GM21381 (cell line): ENCODE measurements at regions not wholly inside any gene's neighbourhood (a gene's known extent, or its start where the extent isn't known, plus 50 kb on each side); places are given as distances from the start of the nearest gene placed in this dataset.
"Not testable (repeated sequence)": the region's sequence is repeated elsewhere in the genome, so short reads cannot be mapped to it uniquely, and the experiment has no call there.

Source experiments
- ATAC-seq: cut with Tn5 transposase; IDR thresholded peaks from one replicate; pipeline ENCODE4 v1.9.1; 2021; ENCODE audit warnings: mild to moderate bottlenecking, moderate library complexity; ENCODE audit not compliant: unreplicated experiment

DNA sequence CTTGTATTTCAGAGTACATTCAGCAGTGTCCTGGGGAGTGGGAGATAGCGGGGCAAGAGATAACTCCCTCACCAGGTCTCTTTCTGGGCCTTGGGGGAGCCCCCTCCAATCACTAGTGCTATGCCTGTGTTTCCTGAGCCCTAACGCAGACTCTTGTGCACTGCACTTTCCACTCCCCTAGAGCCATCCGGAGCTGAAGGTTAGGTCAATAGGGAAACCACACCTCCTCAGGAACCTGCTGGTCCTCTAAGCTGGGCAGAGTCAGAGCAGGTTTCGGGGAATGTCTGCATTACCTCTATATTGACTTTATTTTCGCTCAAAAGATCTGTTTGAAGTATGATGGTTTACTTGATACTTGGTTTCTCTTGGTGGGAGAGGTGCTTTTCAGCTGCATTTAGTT lies 617.0 kb upstream of the ROBO1 start:
- ATAC-seq: no peak

DNA sequence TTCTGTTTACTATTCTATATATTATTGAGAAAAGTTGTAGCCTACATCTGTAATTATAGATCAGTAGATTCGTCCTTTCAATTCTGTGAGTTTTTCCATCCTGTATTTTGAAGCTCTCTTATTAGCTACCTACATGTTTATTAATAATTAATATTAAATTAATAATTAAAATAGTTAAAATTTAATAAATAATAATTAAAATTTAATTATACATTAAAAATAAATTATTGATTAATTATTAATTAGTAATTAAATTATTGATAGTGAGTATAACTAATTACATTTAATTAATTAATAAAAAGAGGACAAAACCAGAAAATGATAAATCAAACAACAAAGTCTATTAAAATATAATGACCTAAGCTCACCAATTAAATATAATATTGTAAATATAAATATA lies 606.6 kb upstream of the ROBO1 start:
- no peak for ATAC-seq

DNA sequence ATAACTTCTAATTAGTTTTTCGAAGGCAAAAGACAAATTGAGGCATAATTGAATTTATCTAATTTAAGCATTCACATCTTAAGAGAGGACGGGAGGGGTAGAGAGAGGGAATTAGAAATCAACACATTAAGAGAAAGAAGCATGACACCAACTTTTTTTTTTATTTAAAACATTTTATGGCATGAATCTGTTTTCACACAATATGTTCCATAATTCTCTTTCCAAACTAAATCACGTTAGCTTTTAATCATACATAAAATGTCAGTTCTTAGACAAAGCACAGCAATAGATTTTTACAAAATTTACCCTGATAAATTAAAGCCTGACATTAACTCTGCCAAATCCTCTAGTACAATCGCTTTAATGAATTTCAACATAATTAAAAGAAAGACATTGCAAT lies 600.8 kb upstream of the ROBO1 start:
- no peak for ATAC-seq

DNA sequence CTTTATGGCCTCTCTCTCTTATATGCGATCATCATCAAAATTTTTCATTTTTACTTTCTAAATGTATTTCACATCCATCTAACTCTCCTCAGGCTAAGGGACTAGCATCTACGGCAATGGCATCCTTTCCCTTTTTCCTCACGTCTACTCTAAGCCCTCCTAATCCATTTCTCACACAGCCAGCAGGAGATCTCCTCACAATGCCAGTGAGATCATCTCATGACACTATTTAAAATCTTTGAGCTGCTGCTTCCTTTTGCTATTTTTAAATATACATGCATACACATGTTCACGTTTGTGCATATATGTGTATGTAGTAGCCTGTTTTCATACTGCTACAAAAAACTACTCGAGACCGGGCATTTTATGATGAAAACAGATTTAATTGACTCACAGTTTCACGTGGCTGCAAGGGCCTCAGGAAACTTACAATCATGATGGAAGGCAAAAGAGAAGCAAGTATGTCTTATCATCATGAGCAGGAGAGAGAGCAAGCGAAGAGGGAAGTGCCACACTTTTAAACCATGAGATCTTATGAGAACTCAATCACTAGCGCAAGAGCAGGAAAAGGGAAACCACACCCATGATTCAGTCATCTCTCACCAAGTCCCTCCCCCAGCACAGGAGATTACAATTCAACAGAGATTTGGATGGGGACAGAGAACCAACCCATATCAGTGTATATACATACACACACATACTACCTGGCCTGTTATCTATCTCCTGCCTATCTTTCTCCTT lies 599.2 kb upstream of the ROBO1 start:
- ATAC-seq: no peak

- ATAC-seq: no peak
These were observed 590.0 kb upstream of the ROBO1 start for GRCh38 chr3:80357761-80358160.

- no peak for ATAC-seq
These were observed 587.3 kb upstream of the ROBO1 start for GRCh38 chr3:80355144-80355543.

- ATAC-seq: no peak
These were observed 583.4 kb upstream of the ROBO1 start for GRCh38 chr3:80351201-80351600.

- no peak for ATAC-seq
These were observed 583.0 kb upstream of the ROBO1 start for GRCh38 chr3:80350771-80351170.

DNA sequence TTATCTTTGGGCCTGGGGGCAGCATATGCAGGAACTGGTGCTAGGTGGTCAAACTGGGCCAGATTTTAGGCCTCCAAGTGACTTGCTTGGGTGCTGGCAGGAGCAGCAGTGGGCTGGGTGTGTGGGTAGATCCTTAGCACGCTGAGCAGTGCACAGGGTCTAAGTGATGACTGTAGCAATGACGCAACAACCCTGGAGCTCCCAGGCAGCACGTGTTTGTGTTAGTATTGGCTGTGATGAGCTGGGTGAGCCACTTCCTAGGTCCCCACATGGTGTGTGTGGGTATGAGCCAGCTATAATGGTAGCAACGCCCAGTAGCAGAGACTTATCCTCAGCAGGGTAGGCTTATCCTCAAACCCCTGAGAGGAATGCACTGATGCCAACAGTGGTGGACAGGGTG lies 570.6 kb upstream of the ROBO1 start:
- ATAC-seq: no peak

DNA sequence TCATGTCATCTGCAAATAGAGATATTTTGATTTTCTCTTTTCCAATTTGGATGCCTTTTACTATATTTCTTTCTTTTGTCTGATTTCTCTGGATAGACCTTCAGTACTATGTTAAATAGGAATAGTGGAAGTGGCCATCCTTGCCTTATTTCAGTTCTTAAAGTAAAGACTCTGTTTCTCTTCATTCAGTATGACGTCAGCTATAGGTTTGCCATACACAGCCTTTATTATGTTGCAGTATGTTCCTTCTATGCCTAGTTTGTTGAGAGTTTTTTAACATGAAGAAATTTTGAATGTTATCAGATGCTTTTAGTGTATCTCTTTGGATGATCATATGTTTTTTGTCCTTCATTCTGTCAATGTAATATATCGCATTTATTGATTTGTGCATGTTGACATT lies 566.7 kb upstream of the ROBO1 start:
- no peak for ATAC-seq

DNA sequence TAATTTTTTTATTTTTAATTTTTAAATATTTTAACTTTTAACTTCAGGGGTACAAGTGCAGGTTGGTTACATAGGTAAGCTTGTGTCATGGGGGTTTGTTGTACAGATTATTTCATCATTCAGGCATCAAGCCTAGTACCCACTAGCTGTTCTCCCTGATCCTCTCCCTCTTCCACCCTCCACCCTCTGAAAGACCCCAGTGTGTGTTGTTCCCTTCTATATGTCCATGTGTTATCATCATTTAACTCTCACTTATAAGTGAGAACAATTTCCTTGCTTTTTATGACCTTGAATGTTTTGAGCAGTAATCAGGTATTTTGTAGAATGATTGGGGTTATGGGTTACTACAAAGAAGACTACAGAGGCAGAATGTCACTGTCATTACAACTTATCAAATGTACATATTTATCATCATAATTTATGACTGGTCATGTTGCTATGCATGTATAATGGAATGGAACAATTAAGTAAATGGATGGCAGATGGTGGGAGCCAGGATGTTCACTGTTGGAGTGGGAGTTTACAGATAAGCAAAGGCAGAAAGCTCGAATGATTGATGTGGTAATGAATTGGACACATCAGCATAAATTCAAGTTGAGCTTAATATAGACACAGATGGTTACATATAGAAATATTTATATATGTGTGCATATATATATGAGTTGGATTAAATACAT lies 563.8 kb upstream of the ROBO1 start:
- no peak for ATAC-seq

- not testable (repeated sequence) for ATAC-seq
These were observed 546.7 kb upstream of the ROBO1 start for GRCh38 chr3:80314541-80314940.

- no peak for ATAC-seq
These were observed 540.8 kb upstream of the ROBO1 start for GRCh38 chr3:80308637-80309036.

- no peak for ATAC-seq
These were observed 540.0 kb upstream of the ROBO1 start for GRCh38 chr3:80307844-80308243.

GRCh38 chr3:80297720-80298119 lies 529.9 kb upstream of the ROBO1 start:
- no peak for ATAC-seq

- ATAC-seq: no peak
These were observed 517.6 kb upstream of the ROBO1 start for GRCh38 chr3:80285388-80285787.

- ATAC-seq: no peak
These were observed 516.0 kb upstream of the ROBO1 start for GRCh38 chr3:80283783-80284182.

- no peak for ATAC-seq
These were observed 510.3 kb upstream of the ROBO1 start for GRCh38 chr3:80278056-80278455.

GRCh38 chr3:80275120-80275519 lies 507.3 kb upstream of the ROBO1 start:
- no peak for ATAC-seq

DNA sequence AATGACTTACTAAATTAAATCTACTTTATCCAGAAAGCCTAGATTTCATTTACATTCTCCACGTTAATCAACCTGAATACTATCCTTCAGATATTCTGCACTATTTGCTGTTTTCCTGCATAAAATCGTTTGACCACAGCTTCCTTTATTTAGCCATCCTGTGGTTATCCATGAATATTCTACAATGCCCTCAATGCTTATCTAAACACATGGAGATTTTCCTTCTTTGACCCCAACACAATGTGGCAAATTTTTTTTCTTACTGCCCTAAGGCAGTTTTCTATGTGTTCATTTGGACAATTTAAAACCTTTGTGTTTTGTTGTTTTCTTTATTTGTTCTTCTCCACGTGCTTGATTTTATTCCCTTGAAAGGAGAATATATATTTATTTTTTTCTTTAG lies 495.5 kb upstream of the ROBO1 start:
- no peak for ATAC-seq

DNA sequence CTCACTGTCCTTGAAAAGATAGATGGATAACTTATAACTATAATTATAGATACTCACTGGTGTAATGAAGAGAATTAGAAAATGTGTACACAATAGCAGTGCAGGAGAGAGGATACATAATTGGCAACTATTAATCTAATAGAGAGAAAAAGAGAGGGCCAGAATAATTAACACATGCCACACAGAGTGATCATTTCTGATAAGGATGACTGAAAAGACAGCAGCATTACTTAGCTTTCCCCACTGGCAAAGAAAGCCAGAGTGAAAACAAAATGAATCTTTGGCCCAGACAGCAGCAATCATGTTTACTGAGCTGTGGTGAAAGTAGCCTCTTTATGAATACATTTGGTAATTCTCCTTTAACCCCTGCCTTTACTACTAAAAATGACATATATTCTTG lies 493.3 kb upstream of the ROBO1 start:
- ATAC-seq: no peak

- no peak for ATAC-seq
These were observed 491.9 kb upstream of the ROBO1 start for GRCh38 chr3:80259736-80260135.

GRCh38 chr3:80252113-80252512 lies 484.3 kb upstream of the ROBO1 start:
- ATAC-seq: no peak
